NOMO-1 treated with DMSO at 0.1 percent for 48 hours (cell line): ENCODE measurements at regions not wholly inside any gene's neighbourhood (a gene's known extent, or its start where the extent isn't known, plus 50 kb on each side); places are given as distances from the start of the nearest gene placed in this dataset.
A peak's percentile ranks its signal among the peaks of the same experiment; 100 is the strongest.
"Not testable (repeated sequence)": the region's sequence is repeated elsewhere in the genome, so short reads cannot be mapped to it uniquely, and the experiment has no call there.

Experiments
- DNase-seq: peaks from one replicate; lab custom pipeline; 2025; ENCODE audit not compliant: unreplicated experiment; lab: John Stamatoyannopoulos, UW

- no peak for DNase-seq
Observed at GRCh38 chr1:25134307-25134706, 98.0 kb downstream of the SYF2 start.

GRCh38 chr1:25131794-25132193, 100.5 kb downstream of the SYF2 start:
- DNase-seq = peak; percentile 80

GRCh38 chr1:25130895-25131294, 101.4 kb downstream of the SYF2 start:
- no peak for DNase-seq

GRCh38 chr1:25129380-25129779, 102.9 kb downstream of the SYF2 start:
- DNase-seq = no peak

- peak; percentile 42 for DNase-seq
Observed at GRCh38 chr1:25128121-25128621, 104.1 kb downstream of the SYF2 start.

DNA sequence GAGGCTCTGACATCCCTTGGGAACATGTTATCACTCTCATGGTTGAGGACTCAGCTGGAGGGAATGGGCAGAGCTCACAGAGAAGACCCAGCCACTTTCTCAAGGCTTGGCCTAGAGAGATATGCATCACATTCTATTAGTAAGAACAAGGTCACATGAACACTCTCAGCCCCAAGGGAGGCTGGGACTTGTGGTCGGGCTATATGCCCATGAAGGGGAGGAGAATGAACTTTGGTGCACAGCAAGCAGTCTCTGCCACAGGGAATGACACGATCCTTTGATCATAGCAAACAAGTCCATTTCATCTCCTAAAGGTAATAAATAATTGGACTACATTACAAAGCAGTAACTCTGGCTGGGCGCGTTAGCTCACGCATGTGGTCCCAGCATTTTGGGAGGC, 105.7 kb downstream of the SYF2 start:
- no peak for DNase-seq

- no peak for DNase-seq
Observed at GRCh38 chr1:25123551-25123950, 108.8 kb downstream of the SYF2 start.

DNA sequence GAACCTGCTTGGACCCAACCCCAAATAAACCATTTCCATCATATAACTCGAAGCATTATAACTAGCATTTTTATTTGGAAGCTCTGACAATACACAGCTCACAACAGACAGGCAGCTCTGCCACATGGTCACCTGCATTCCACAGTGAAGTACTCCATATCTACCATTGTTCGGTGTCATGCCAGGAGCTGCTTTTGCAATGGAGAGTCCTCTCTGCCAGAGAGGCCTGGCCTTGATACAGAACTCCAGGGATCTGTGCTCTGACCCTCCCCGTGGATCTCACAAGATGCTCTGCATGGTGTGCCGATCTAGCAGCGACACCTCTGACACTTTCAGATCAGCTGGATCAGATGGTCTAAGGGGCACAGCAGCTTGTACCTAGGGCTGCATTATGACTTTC, 109.6 kb downstream of the SYF2 start:
- DNase-seq = no peak

GRCh38 chr1:25120281-25120680, 112.0 kb downstream of the SYF2 start:
- no peak for DNase-seq

- DNase-seq = peak; percentile 23
Observed at GRCh38 chr1:25118546-25118945, 113.8 kb downstream of the SYF2 start.

DNA sequence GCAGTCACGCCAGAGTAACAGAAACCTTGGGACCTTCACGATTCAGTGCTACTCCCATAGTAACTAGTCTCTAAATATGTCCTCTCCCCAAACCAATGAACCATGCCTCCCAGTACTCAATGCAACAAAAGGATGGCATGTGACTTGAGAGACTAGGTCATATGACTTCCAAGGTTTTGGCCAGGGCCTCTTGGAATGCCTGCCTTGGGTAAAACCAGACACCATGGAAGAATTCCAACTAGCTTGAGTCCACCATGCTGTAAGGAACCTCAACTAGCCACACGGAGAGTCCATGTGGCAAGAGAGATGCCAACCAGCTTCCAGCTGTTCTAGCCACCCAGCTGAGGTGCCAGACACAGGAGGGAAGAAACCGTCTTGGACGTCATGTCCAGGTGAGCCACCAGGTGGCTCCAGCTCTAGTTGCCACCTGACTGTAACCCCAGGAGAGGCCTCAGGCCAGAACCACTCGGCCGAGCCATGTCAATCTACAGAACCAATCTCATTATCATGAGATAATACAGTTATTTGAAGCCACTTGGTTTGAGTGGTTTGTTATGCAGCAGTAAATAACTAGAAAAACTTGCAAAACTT, 115.0 kb downstream of the SYF2 start:
- DNase-seq = no peak

GRCh38 chr1:25116832-25117231, 115.5 kb downstream of the SYF2 start:
- no peak for DNase-seq

DNA sequence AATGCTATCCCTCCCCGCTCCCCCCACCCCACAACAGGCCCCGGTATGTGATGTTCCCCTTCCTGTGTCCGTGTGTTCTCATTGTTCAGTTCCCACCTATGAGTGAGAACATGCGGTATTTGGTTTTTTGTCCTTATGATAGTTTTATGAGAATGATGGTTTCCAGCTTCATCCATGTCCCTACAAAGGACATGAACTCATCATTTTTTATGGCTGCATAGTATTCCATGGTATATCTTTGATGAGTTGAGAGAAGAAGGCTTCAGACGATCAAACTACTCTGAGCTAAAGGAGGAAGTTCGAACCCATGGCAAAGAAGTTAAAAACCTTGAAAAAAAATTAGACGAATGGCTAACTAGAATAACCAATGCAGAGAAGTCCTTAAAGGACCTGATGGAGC, 116.2 kb downstream of the SYF2 start:
- not testable (repeated sequence) for DNase-seq

DNA sequence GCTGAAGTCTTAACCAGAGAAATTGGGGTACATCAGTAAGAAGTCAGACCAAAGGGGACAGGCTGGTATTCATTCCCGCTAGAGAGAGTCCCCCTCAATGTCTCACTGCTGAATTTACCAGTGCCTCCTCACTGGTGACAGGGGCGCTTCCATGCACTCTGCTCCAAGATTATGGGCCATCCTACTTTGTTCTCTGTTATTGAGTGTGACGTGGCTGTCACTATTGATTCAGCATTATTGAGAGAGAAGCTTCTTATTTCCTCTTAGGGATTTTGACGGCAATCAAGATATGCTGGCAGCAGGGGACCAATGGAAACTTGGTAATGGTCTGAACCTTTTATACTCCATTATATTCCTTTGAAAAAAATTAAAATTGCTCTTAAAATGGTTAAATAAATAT, 118.6 kb downstream of the SYF2 start:
- DNase-seq = no peak

GRCh38 chr1:25113086-25113485, 119.2 kb downstream of the SYF2 start:
- DNase-seq = peak; percentile 80

GRCh38 chr1:25112400-25112799, 119.9 kb downstream of the SYF2 start:
- DNase-seq = peak; percentile 61

DNA sequence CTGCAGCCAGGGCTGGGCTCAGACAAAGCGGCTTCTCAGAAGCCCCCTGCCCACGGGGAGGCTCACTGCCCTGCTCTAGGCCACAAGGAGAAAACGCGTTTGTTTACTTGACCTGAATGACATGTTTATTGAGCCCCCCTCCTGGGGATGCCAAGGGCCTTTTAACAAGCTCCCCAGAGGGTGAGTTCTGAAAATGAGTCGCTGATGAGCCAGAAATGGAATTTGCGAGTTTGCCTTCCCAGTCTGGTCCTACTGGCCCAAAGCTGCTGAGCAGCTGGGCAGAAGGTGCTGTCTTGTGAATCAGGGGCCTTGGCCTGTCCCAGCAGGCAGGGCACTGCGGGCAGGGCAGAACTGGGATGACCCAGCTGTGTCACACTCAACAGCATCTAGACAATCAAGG, 120.6 kb downstream of the SYF2 start:
- no peak for DNase-seq

DNA sequence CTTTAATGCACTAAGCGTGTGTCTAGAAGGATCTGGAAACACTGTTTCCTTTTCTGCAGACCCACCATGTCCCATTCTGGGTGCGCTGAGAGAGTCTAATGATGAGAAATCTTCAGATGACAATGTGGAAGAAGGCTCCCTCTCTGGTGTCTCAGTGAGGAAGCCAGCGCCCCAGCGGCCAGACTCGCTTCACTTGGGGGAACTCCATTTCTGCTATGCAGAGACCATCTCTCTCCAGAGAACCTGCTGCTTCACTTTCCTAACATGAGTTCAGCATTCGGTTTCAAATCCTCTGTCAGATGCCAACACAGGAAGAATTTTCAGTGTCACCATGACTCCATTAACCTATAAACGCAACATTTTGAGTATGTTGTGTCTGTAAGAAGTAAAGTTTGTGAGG, 121.8 kb downstream of the SYF2 start:
- DNase-seq = no peak

- peak; percentile 81 for DNase-seq
Observed at GRCh38 chr1:25110036-25110435, 122.3 kb downstream of the SYF2 start.

DNA sequence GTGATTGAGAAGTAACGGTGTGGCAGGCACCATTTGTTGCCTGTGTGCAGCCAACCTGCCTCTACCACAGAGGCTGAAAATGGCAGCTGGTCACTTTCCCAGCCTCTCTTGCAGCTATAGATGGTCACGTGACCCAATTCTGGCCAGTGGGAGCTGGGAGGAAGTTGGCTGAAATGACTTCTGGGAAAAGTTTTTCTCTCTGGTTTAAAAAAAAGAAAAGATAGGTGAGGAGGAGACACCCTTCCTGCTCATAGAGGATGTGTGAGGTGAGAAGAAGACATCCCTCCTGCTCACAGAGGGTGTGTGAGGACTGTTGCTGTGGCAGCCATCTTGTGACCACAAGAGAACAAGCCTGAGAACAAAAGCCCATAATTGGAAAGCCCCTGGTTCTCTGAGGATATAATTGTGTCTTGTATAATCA, 122.8 kb downstream of the SYF2 start:
- no peak for DNase-seq

GRCh38 chr1:25107643-25108010, 124.7 kb downstream of the SYF2 start:
- DNase-seq = no peak

DNA sequence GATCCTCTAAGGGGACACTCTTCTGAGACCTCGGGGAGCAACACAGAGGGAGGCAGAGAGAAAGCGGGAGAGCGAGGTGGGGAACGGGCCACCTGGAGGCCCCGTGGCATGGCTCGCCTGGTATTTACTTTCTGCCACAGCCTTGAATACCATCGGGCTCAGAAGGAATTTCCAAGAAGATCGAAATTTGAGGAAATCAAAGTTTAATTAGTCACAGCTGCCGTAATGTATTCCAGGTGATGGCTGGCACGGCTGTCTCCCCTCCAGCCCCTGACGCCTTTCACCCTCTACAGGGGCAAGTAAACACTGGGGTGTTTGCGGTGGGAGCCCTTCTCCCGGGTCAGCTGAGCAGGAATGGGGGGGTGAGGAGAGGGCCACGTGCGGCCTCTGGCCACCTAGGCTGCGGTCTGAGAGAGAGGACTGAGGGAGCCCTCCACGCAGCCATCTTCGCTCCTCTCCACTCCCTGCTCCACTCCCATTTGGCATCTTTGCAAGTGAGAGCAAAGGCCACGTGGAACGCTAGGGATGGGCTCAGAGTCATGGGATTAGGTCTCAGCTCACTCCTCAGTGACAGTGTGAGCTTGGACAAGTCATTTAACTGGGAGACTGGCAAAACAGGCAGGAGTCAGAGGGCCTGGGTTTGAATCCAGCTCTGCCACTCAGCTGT, 125.2 kb downstream of the SYF2 start:
- DNase-seq = no peak

DNA sequence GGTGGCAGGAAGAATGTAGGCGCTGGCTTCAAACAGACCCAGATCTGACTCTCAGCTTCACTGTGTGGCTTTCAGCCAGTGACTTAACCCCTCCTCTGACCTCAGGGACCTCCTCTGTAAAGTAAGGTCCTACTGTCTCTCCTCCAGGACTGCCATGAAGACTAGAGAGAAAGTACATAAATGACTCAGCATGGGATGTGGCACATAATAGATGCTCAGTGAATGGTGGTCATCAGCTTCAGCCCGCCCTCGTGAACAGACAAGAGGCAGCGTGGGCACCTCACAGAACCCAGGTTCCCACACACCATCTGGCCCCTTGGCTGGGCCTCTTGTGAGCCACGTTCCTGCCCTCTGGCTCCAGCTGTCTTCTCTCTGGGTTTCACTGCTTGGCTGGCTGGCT, 126.0 kb downstream of the SYF2 start:
- DNase-seq = no peak
